ENCODE measurements at regions not wholly inside any gene's neighbourhood (a gene's known extent, or its start where the extent isn't known, plus 50 kb on each side); places are given as distances from the start of the nearest gene placed in this dataset.

GRCh38 chr7:125559921-125560320, 630.3 kb upstream of the POT1 start:
- no peak for TF ChIP-seq POLR2A (IDR thresholded peaks at IDR 0.05)
- no peak for TF ChIP-seq POLR2AphosphoS5 (IDR thresholded peaks at IDR 0.05)

Measured in prostate gland (tissue), 1 donor.